GM18870 (cell line): ENCODE measurements at regions not wholly inside any gene's neighbourhood (a gene's known extent, or its start where the extent isn't known, plus 50 kb on each side); places are given as distances from the start of the nearest gene placed in this dataset.
A peak's percentile ranks its signal among the peaks of the same experiment; 100 is the strongest.
"Not testable (repeated sequence)": the region's sequence is repeated elsewhere in the genome, so short reads cannot be mapped to it uniquely, and the experiment has no call there.

ENCODE experiments used
- ATAC-seq: cut with Tn5 transposase; IDR thresholded peaks from one replicate; pipeline ENCODE4 v1.9.1; 2021; ENCODE audit warnings: moderate library complexity; ENCODE audit not compliant: unreplicated experiment

DNA sequence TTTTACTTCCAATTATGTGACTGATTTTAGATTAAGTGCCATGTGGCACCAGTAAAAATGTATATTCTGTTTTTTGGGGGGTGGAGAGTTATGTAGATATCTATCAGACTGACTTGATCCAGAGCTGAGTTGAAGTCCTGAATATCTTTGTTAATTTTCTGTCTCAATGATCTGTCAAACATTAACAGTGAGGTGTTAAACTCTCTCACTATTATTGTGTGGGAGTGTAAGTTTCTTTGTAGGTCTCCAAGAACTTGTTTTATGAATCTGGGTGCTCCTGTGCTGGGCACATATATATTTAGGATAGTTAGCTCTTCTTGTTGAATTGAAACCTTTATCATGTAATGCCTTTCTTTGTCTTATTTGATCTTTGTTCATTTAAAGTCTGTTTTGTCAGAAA, 276.5 kb upstream of the USP25 start:
- ATAC-seq = no peak

DNA sequence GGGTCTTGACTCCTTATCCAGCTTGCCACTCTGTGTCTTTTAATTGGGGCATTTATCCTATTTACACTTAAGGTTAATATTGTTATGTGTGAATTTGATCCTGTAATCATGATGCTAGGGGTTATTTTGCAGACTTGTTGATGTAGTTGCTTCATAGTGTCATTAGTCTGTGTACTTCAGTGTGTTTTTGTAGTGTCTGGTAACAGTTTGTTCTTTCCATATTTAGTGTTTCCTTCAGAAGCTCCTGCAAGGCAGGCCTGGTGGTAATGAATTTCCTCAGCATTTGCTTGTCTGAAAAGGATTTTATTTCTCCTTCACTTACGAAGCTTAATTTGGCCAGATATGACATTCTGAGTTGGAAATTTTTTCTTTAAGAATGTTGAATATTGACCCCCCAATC, 276.0 kb upstream of the USP25 start:
- not testable (repeated sequence) for ATAC-seq

DNA sequence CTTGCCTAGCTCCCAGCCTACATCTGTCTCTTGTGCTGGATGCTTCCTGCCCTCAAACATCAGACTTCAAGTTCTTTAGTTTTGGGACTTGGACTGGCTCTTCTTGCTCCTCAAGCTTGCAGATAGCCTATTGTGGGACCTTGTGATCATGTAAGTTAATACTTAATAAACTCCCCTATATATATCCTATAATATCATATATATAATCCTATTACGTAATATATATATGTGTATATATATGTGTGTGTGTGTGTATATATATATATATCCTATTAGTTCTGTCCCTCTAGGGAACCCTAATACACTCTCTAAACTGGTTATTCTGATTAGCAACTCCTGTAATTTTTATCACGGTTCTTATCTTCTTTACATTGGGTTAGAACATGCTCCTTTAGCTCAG, 274.9 kb upstream of the USP25 start:
- ATAC-seq = not testable (repeated sequence)

DNA sequence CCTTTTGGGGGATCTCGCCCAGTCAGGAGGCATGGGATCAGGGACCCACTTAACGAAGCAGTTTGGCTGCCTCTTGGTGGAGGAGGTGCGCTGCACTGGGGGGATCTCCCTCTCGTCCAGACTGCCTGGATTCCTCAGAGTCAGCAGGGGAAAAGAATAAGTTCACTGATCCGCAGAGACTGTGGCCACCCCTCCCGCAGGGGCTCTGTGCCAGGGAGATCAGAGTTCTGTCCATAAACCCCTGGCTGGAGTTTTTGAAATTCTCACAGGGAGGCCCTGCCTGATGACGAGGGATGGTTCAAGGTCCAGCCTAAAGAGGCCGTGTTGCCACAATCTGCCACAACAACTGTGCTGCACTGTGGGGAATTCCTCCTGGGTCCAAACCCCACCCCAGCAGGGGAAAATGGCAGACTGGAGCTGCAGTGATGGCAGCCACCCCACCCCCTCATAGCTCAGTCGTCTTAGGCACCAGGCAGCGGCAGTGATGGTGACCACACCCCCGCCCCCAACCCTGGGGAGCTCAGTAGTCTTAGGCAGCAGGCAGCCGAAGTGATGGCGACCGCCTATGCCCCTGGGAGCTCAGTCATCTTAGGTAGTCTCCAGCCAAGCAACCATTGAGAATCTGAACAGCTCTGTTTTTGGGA, 273.8 kb upstream of the USP25 start:
- ATAC-seq = no peak

DNA sequence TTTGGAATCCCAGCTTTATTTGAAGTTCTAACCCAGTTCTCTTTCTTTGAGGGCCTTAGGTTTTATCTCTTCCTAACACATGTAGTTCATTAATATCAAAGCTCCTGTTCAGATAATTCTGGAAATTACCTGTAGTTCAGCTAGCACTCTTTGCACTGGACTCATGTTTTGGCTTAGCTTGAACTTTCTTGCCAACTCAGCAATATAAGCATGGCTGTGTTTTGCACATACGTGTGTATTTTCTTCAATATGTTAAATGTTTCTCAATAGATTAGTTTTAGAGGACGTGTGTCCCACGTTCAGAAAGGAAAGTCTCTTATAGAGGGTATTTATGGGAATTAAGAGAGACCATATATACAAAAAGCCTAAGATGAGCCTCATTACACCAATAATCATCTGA, 271.8 kb upstream of the USP25 start:
- no peak for ATAC-seq

DNA sequence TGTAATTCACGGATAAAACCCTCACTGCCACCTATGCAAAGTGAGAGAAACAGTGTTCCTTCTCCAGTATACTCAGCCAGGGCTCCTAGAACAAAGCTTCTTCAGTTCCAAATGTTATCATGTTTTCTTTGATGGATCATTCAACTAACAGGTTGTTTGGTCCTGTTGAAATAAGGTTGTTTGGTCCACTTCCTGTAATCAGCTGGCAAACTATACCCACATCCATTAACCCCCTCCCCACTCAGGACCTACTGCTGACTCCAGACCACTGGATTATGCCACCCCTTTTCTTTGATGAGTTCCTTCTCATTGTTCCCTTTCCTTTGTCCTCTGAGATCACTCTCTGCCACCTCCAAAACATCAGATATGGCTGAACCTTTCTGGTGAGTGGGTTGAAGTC, 267.7 kb upstream of the USP25 start:
- ATAC-seq = no peak

DNA sequence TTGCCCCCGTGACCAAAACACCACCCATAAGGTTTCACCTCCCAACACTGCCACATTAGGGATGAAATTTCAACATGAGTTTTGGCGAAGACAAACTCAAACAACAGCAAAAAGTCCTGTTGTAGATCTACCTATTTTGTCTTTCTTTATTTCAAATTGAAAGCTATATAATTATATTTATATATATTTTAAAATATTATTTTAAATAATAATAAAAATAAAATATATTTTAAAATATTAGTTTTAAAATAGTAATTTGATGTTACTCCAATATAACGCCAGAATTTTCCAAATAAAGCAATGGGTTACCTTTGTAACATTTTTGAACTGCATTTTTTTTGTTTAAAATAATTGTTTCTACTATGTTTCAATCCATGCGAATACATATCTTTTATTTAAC, 263.5 kb upstream of the USP25 start:
- no peak for ATAC-seq

DNA sequence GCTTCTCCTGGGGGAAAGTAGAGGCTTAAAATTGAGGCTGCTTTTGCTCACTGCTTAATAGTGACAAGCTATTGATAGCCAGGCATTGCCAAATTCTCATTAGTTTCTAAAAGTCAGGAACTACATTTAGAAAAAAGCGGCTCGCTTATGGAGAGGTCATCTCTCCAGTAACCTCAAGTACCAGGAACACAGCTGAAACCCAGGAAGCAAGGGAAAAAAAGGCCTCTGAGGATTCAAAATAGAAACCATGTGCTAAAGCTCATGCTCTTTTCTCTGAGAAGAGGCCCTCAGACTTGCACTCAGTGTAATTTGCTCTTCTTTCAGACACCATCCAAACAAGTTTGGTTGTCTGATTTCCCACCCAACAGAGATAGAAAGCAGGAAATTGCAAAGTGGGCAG, 261.4 kb upstream of the USP25 start:
- ATAC-seq = no peak

DNA sequence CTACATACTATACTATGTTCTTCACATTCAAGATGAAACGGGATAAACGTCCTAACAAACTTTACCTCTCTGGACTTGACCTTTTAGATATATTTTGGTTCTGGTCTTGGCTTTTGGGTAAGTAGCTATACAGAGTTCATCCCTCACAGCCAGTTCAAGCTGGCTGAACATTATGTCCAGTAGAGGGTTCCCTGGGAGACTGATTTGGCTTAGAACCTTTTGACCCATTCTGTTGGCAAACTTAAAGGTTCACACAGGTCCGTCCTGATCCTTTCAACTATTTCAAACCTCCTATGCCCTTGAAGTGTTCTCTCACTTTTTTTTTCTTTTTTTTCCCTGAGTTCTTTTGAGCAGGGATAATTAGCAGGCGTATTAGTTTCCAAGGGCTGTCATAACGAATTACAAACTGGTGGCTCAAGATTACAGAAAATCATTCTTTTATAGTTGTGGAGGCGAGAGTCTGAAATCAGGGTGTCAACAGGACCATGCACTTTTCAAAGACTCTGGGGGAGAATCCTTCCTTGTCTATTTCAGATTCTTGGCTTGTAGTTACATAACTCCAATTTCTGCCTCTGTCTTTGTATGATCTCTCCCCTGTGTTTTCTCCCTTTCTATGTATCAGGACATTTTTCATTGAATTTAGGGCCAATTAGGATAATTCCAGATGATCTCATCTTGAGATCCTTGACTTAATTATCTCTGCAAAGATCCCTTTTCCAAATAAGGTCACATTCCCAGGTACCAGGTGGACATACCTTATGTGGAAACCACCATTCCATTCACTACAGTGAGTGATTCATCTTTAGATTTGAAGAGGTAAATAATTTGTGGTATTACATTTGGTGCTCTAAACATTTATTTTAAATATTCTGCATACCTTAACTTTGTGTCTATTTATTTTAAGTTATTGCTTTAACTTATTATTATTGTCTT, 257.4 kb upstream of the USP25 start:
- ATAC-seq = no peak

DNA sequence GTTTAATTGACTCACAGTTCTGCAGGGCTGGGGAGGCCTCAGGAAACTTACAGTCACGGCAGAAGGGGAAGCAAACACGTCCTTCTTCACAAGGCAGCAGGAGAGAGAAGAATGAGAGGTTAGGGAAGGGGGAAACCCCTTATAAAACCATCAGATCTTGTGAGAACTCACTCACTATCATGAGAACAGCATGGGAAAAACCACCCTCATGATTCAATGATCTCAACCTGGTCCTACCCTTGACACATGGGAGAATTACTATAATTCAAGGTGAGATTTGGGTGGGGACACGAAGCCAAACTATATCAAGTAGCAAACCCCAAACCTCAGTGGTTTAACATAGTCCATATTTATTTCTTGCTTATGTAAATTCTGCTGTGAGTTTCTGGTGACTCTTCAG, 252.0 kb upstream of the USP25 start:
- ATAC-seq = not testable (repeated sequence)

DNA sequence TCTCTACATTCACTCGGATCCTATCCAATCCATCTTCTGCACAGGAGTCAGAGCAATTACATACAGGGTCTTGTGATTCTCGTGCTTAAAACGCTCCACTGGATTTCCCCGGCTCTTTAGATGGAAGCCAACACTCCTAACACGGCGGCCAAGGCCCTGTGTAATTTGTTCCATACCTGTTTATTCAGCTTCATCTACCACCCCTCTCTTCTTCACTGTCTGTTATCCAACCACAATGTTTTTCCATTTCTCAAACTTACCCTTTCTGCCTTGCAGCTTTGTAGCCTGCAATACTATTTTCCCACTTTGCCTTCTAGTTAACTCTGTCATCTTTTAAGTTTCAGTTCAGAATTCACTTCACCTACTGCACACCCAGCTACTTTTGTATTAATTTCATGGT, 249.6 kb upstream of the USP25 start:
- ATAC-seq = no peak

DNA sequence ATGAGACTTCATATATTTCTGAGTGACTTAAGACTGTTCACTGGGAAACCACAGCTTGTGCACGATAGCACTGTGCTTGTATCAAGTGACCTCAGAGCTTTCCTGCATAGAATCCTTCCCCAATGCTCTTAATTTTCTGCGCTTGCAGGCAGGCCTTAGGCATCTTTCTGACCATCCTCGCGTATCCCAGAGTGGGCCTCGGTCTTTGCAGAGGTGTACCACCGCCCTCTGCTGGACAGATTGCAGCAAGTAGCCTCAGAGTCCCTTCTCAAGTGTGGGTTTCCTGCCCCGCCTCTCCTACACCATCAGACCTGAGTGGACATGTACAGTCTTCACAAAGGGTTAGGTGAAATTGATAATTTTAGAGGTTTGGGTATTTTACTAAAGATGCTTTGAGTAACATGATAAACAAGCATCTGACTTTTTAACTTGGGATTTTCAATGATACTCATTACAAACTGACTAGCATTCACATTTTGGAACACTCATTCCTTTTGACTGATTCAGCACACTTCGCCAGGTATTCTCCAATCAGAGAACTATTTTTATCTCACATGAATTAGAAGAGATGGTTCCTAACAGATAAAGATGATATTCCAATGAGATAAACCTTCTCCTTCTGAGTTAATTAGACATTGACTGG, 246.5 kb upstream of the USP25 start:
- peak; percentile 92 for ATAC-seq

DNA sequence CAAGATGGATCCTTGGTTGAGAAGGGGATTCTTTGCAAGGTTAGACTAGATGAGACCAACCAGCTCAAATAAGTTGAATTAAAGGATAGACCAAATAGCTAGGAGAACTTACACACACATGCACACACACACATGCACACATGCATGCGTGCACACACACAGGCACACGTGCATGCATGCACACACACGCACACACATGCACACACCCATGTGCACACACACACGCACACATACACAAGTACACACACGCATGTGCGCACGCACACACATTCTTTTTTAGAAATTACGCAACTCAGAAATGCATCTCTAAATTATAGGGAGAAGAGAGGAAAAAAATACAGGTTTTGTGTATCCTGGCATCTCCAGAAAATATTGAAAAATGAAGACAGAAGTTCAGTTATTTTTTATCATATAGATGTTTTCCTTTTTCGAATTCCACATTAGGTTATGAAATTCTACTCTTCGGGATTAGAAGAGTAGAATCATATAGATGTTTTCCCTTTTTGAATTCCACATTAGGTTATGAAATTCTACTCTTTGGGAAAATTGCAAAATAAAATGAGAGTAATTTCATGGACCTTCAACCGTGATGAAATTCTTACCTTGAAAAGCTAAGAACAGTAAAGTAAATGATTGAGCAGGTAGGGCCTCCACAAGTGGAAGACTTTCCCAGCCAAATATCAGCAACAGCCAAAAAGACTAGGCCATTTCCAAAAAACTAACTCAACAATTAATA, 243.2 kb upstream of the USP25 start:
- no peak for ATAC-seq

DNA sequence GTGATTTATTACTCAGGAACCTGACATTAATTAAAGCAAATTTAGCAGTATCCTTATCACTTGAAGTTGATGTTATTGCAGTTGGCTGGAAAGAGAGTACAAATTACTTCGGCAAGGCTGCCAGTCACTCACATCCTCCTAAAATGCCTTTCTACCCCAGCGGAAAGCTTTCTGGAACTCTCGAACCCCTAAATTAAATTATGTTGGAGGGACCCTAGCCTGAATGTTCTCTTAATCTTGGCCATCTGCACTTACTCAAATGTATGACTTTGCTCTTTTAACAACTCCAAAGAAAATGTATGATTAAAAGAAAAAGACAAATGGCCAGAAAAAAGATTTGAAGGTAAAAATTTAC, 242.6 kb upstream of the USP25 start:
- no peak for ATAC-seq

DNA sequence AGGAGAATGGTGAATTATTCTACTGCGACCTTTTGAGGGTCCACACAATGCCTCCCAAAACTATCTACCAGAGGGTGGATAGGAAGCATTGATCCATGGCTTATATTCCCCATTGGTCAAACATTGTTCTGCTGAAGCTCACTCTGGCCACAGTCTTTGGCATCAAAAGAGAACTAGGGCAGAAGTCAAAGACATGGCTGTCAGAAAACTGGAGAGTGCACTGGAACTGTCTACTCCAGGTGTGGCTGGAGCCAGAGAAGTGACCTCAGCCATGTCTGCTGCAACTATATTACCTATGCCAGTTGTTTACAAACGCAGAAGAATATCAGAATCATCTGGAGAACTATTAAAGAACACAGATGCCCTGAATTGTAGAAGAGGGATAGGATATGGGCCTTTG, 238.7 kb upstream of the USP25 start:
- no peak for ATAC-seq

DNA sequence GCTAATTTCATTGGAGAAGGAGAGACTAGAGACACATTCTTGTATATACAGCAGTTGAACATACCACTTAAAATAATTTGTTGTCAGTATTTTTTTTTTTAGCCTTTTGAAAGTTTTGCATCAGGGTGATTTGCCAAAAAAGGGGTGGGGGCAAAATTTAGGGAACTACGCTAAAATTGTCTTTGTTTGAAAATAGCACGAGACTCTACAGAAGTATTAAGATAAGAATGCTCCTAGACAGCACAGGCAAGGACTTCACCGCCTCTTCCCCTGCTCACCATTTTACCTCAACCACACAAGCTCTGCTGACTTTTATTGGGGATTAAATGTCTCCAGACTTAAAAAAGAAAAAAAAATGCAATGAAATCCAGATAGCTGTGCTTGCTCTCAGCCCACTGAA, 236.1 kb upstream of the USP25 start:
- ATAC-seq = no peak

DNA sequence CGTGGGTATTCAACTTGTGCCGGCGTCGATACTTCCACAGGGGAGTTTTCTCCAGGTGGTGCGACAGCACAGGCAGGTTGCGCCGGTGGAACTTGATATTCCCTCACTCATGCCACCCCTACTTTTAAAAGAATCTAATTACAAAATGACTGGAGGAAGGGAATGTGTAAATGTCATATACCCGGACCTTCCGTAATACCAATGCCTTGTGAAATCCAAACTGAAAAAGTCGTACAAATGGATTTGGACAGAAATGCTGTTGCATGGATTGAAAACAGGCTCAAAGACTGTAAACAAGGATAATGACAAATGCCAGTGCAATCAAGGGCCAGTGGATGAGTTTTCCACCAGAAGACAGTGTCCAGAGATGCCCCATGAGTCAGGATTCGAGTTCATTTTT, 235.3 kb upstream of the USP25 start:
- ATAC-seq = no peak

DNA sequence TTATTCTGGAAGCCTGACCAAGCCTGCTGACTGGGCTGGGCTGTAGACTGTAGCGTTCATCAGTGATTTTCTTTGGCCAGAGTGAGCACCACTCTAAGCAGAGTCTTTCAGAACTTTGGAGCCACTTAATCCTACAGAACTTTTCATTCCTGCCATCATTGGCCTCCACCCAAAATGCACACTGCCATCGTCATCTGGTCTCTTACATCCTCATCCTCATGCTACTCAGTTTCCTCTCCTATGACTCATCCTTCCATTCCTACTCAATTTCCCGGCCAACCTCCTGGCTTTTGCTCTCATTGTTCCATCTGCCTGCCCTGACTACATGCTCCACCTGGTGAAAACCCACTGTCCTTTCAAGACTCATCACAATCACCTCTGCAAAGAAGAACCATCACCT, 233.8 kb upstream of the USP25 start:
- ATAC-seq = no peak

DNA sequence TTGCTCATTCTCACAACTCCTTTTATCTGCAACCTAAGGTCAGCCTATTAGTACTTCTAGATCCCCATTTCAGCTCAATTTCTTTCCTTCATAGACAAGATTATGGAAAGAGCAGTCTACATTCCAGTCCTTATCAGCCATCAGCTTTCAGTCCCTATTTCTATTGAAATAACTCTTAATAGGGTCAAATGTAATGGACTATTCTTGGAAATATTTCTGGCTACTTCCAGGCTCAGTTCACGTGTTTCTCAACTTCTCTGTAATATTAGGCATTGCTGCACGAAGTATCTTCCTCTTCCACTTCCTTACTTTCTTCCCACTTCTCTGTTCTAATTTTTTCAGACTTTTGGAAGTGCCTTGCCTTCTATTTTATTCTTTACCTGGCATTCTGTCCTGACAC, 232.9 kb upstream of the USP25 start:
- ATAC-seq = no peak

DNA sequence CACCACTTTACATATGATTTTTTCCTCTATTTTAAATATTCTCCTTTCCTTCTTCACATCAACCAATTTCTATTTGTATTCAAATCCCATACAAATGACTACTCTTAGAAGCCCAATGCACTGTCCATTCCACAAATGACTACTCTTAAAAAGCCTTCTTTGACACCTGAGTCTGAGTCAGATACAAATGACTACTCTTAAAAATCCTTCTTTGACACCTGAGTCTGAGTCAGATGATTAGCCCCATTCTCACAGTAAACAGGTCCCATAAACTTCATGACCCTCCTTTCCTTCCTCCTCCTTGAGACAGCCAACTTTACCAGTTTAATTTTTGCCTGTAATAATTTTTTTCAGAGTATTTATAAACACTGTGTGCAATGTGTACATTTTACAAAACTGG, 231.3 kb upstream of the USP25 start:
- no peak for ATAC-seq

DNA sequence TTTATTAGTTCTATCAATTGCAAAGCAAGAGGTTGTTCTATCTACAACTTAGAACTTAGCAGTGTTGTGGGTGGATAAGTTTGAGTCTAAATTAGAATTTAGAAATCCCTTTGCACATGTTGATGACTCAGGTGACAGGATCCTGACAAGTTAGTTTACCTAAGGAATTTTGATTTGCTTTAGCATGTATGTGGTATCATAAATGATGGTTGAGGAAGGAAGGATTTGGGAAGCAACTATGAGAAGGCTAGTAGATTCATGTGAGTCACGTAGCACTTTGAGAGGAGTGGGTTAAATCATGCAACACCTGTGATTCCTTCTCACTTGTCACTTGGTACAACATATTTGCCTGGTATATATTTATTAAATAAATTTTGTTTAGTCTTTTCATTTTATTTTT, 223.7 kb upstream of the USP25 start:
- ATAC-seq = no peak
